IMR-90 (cell line): ENCODE measurements at regions not wholly inside any gene's neighbourhood (a gene's known extent, or its start where the extent isn't known, plus 50 kb on each side); places are given as distances from the start of the nearest gene placed in this dataset.
"Not testable (repeated sequence)": the region's sequence is repeated elsewhere in the genome, so short reads cannot be mapped to it uniquely, and the experiment has no call there.

Source experiments
- ATAC-seq: fragments of 200-7000 bp; cut with Tn5 transposase; 2 replicates; pipeline ENCODE4 v1.9.1; 2020; ENCODE audit warnings: low read depth, mild to moderate bottlenecking, moderate library complexity
- BruUV-seq: library from RNA; stranded (reverse); fragments of 400-500 nt; replicated peaks from 2 replicates; lab custom pipeline; 2021; lab: Mats Ljungman, UMichigan
- CTCF ChIA-PET: fragments of 300-600 bp; formaldehyde crosslinking; extraction: SDS; loops from one replicate; lab custom pipeline; 2021; ENCODE audit warnings: antibody characterized with exemption; lab: Yijun Ruan, JAX
- POLR2A ChIA-PET: fragments of 300-600 bp; sonication (Branson Sonifier 250); formaldehyde crosslinking; loops from one replicate; lab custom pipeline; 2022; ENCODE audit warnings: antibody characterized with exemption; ENCODE audit not compliant: unreplicated experiment; lab: Charles Lee
- DNase-seq: peaks from one replicate; pipeline ENCODE4 v3.0.0; 2013
- H2AFZ ChIP-seq: replicated peaks from 2 replicates; pipeline ENCODE3; 2013; ENCODE audit warnings: low read length, mild to moderate bottlenecking; ENCODE audit not compliant: poor library complexity
- H2AK5ac ChIP-seq: 2 replicates; pipeline ENCODE4 v1.6.1; 2013; ENCODE audit warnings: low read depth, low read length, inconsistent platforms
- H2AK9ac ChIP-seq: replicated peaks from 2 replicates; pipeline ENCODE3; 2013; ENCODE audit warnings: mild to moderate bottlenecking, low read depth, low read length, moderate library complexity; ENCODE audit not compliant: poor library complexity
- H2BK120ac ChIP-seq: 2 replicates; pipeline ENCODE4 v1.6.1; 2013; ENCODE audit warnings: low read depth, low read length, inconsistent platforms
- H2BK15ac ChIP-seq: 3 replicates; pipeline ENCODE4 v1.6.1; 2013; ENCODE audit warnings: low read depth, low read length, inconsistent platforms
- H2BK20ac ChIP-seq: 2 replicates; pipeline ENCODE4 v1.6.1; 2013; ENCODE audit warnings: low read depth, mild to moderate bottlenecking, inconsistent platforms, low read length, moderate library complexity
- H2BK5ac ChIP-seq: 2 replicates; pipeline ENCODE4 v1.6.1; 2013; ENCODE audit warnings: mild to moderate bottlenecking, low read depth, low read length, inconsistent platforms; ENCODE audit not compliant: poor library complexity, severe bottlenecking
- H3K14ac ChIP-seq: replicated peaks from 2 replicates; pipeline ENCODE4 v1.6.1; 2013; ENCODE audit warnings: low read depth, low read length, inconsistent platforms
- H3K18ac ChIP-seq: 2 replicates; pipeline ENCODE4 v1.6.1; 2013; ENCODE audit warnings: low read depth, low read length, control low read depth
- H3K23ac ChIP-seq: 2 replicates; pipeline ENCODE4 v1.6.1; 2013; ENCODE audit warnings: low read depth, low read length, inconsistent platforms
- H3K27ac ChIP-seq: 2 replicates; pipeline ENCODE4 v1.5.1; 2013; ENCODE audit warnings: mild to moderate bottlenecking, control low read depth, low read length; ENCODE audit not compliant: insufficient read depth
- H3K27me3 ChIP-seq: 2 replicates; pipeline ENCODE4 v1.6.1; 2013; ENCODE audit warnings: low read length; ENCODE audit not compliant: control insufficient read depth, insufficient read depth
- H3K36me3 ChIP-seq: 2 replicates; pipeline ENCODE4 v1.6.1; 2013; ENCODE audit warnings: low read length, mixed read lengths; ENCODE audit not compliant: control insufficient read depth, insufficient read depth
- H3K4ac ChIP-seq: 2 replicates; pipeline ENCODE4 v1.6.1; 2013; ENCODE audit warnings: low read depth, low read length, inconsistent platforms
- H3K4me1 ChIP-seq: 2 replicates; pipeline ENCODE4 v1.6.1; 2013; ENCODE audit warnings: low read length, mixed read lengths; ENCODE audit not compliant: control insufficient read depth, insufficient read depth
- H3K4me2 ChIP-seq: 2 replicates; pipeline ENCODE4 v1.6.1; 2013; ENCODE audit warnings: low read depth, mild to moderate bottlenecking, control low read depth, low read length, moderate library complexity
- H3K4me3 ChIP-seq: 2 replicates; pipeline ENCODE4 v1.5.1; 2013; ENCODE audit warnings: low read depth, mild to moderate bottlenecking, control low read depth, low read length, moderate library complexity; ENCODE audit not compliant: insufficient read depth
- H3K56ac ChIP-seq: 2 replicates; pipeline ENCODE4 v1.6.1; 2013; ENCODE audit warnings: low read length, inconsistent platforms; ENCODE audit not compliant: insufficient read depth; ENCODE audit errors: extremely low read depth
- H3K79me1 ChIP-seq, 2 experiments: 2 replicates each; pipeline ENCODE4 v1.6.1; 2013; ENCODE audit warnings: low read length in 2 of 2, inconsistent platforms in 1 of 2, low read depth in 1 of 2
- H3K9ac ChIP-seq: 2 replicates; pipeline ENCODE4 v1.6.1; 2013; ENCODE audit warnings: low read depth, low read length, control low read depth
- H3K9me1 ChIP-seq: 2 replicates; pipeline ENCODE4 v1.6.1; 2013; ENCODE audit warnings: low read length, inconsistent platforms; ENCODE audit not compliant: insufficient read depth
- H3K9me3 ChIP-seq: 2 replicates; pipeline ENCODE4 v1.6.1; 2013; ENCODE audit warnings: low read length; ENCODE audit not compliant: control insufficient read depth, insufficient read depth
- H4K20me1 ChIP-seq: 2 replicates; pipeline ENCODE4 v1.6.1; 2013; ENCODE audit warnings: low read length, inconsistent platforms; ENCODE audit not compliant: insufficient read depth
- H4K5ac ChIP-seq: 2 replicates; pipeline ENCODE4 v1.6.1; 2013; ENCODE audit warnings: mild to moderate bottlenecking, low read depth, low read length, control low read depth
- H4K8ac ChIP-seq, 2 experiments: 2 replicates each; pipeline ENCODE4 v1.6.1; 2013; ENCODE audit warnings: low read depth in 2 of 2, low read length in 2 of 2, control low read depth in 1 of 2, inconsistent platforms in 1 of 2
- H4K91ac ChIP-seq: 2 replicates; pipeline ENCODE4 v1.6.1; 2013; ENCODE audit warnings: low read depth, low read length, inconsistent platforms; ENCODE audit not compliant: insufficient read depth
- WGBS, 2 experiments: methylation state at CpG; one replicate each; pipeline versions ENCODE4 v1.1.5 to v1.1.7; 2013; ENCODE audit warnings: missing lambda C conversion rate in 2 of 2; ENCODE audit not compliant: insufficient read length in 1 of 2; ENCODE audit errors: extremely low coverage in 2 of 2; 5-methylcytosine and 5-hydroxymethylcytosine counted together
- dilution Hi-C: fragments of 300-500 bp; cut with HindIII; formaldehyde crosslinking; loops from one replicate; pipeline ENCODE4 v1.14.3; 2018; ENCODE audit warnings: low sequenced_read_pairs; ENCODE audit not compliant: unreplicated experiment
- in situ Hi-C: fragments of 300-500 bp; cut with MboI; formaldehyde crosslinking; loops from 3 replicates; pipeline ENCODE4 v1.14.3; 2019; ENCODE audit warnings: low sequenced_read_pairs, inconsistent platforms, mixed read lengths
- intact Hi-C: fragments of 100-400 bp; cut with micrococcal nuclease; formaldehyde crosslinking; loops from 2 replicates; pipeline ENCODE4 v1.10.0; 2022

DNA sequence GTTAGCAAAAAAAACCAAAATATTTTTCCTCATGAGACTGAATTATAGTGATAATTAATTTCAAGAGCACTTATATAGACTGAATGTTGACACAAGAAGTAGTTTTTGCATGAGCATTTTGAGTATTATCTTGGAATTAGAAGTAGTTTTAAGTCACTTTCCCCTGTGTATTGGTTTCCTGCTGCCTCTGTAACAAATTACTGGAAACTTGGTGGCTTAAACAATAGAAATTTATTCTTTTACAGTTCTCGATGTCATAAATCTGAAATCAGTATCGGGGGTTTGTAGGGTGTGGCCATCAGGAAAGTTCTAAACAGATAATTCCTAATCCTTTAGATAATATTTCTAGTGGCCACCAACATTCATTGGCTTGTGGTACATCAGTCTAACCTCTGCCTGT lies 957.8 kb downstream of the LTN1 start:
- BruUV-seq, H3K9me1 ChIP-seq, H2BK20ac ChIP-seq, CTCF ChIA-PET, in situ Hi-C loops, H2BK5ac ChIP-seq, H2BK120ac ChIP-seq, H3K4me2 ChIP-seq, intact Hi-C loops, DNase-seq, H3K4ac ChIP-seq, H4K5ac ChIP-seq, ATAC-seq, H3K14ac ChIP-seq, H2AK5ac ChIP-seq, H2AFZ ChIP-seq, H3K27ac ChIP-seq, H3K56ac ChIP-seq, H2BK15ac ChIP-seq, dilution Hi-C loops, H4K8ac ChIP-seq, POLR2A ChIA-PET, H3K18ac ChIP-seq, H3K4me1 ChIP-seq, H3K79me1 ChIP-seq, H4K20me1 ChIP-seq, H3K4me3 ChIP-seq, H3K27me3 ChIP-seq, H2AK9ac ChIP-seq, H3K9ac ChIP-seq, H4K91ac ChIP-seq, H3K36me3 ChIP-seq, H3K23ac ChIP-seq: not testable (repeated sequence)
- WGBS, 2 experiments, result no CpG with 5 or more reads among the region's 2 CpGs
- peaks cover 16% of the 10 kb centered on the region for H3K9me3 ChIP-seq

DNA sequence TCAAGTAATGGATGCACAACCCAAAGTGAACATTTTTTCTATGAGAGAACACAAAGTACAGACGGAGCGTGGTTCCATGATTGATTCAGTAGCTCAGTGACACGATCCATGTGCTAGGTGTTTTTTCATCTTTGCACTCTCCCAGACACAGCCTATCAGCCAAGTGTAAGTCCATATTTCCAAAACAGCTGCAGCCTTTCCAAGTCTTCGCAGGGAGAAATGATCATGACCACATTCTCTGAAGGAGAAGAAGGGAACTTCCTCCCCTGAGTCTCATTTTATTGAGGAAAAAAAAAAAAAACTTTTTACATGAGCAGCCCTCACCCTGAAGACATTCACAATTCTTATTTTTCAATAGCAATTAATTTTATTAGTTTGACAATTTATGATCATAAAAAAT lies 958.3 kb downstream of the LTN1 start:
- H2AK5ac ChIP-seq, in situ Hi-C loops, H4K91ac ChIP-seq, H4K20me1 ChIP-seq, H3K27ac ChIP-seq, H2BK15ac ChIP-seq, H3K56ac ChIP-seq, H3K4me3 ChIP-seq, H2AFZ ChIP-seq, H3K9ac ChIP-seq, ATAC-seq, H3K79me1 ChIP-seq, H3K4me1 ChIP-seq, POLR2A ChIA-PET, H3K14ac ChIP-seq, H3K27me3 ChIP-seq, H3K18ac ChIP-seq, H2BK120ac ChIP-seq, H3K23ac ChIP-seq, CTCF ChIA-PET, DNase-seq, H2BK5ac ChIP-seq, H4K5ac ChIP-seq, H3K36me3 ChIP-seq, H3K4me2 ChIP-seq, H3K4ac ChIP-seq, H2BK20ac ChIP-seq, H2AK9ac ChIP-seq, BruUV-seq, H3K9me1 ChIP-seq, H4K8ac ChIP-seq, intact Hi-C loops, dilution Hi-C loops: not testable (repeated sequence)
- WGBS, 2 experiments, result no CpG with 5 or more reads among the region's 4 CpGs
- H3K9me3 ChIP-seq, result peaks cover 14% of the 10 kb centered on the region
